GM19351 (cell line): ENCODE measurements at regions not wholly inside any gene's neighbourhood (a gene's known extent, or its start where the extent isn't known, plus 50 kb on each side); places are given as distances from the start of the nearest gene placed in this dataset.

ENCODE experiments used
- ATAC-seq: cut with Tn5 transposase; IDR thresholded peaks from one replicate; pipeline ENCODE4 v1.9.1; 2021; ENCODE audit warnings: mild to moderate bottlenecking, moderate library complexity; ENCODE audit not compliant: unreplicated experiment

- no peak for ATAC-seq
Measured at GRCh38 chr2:30367232-30368070, 79.6 kb upstream of the LCLAT1 start.

GRCh38 chr2:30368258-30368657, 78.8 kb upstream of the LCLAT1 start:
- no peak for ATAC-seq

DNA sequence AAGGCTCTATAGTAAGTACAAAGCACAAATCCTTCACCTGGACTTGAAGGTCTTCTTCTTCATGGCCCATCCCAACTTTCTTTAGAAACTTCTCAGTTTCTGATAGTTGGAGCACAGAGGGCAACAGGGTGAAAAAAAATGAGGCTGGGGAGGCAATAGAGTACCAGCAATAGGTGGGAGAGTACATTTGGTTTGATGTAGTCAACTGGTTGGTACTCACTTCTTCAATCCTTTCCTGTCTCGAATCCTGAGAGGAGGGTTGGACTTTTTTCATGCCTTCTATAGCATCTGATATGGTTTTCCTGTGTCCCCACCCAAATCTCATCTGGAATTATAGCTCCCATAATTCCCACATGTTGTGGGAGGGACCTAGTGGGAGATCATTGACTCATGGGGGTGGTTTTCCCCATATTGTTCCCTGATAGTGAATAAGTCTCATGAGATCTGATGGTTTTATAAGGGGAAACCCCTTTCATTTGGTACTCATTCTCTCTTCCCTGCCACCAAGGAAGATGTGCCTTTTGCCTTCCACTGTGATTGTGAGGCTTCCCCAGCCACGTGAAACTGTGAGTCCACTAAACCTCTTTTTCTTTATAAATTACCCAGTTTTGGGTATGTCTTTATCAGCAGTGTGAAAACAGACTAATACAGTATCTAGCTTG, 75.9 kb upstream of the LCLAT1 start:
- ATAC-seq, result no peak

DNA sequence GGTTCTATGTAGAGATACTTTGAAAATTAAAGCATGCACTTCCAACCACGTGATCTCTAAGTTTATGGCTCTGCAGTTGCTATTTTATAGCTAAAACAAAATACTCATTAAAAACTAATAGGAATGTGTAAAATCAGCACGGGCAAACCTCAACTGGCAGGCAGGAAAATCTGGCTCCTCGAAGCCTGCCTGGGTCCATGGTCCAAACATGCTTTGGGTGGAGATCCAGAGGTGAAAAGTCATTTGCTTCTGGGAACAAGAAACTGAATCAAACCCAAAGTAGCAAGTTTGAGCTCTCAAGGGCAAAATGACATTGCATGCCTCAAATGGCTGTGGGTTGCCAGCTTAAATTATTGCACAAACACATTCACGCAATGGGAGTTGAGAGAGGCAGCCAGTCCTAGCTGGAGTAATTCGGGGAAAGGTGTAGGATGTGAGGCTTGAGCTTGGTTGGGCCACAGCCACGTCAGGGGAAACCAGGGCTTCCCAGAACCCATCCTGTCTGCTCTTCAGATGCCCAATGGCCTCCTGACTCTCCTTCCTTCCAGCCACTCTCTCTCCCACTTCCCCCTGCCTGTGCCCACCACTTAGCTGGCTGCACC, 75.2 kb upstream of the LCLAT1 start:
- ATAC-seq, result no peak

- ATAC-seq, result no peak
Measured at GRCh38 chr2:30372826-30373225, 74.2 kb upstream of the LCLAT1 start.

DNA sequence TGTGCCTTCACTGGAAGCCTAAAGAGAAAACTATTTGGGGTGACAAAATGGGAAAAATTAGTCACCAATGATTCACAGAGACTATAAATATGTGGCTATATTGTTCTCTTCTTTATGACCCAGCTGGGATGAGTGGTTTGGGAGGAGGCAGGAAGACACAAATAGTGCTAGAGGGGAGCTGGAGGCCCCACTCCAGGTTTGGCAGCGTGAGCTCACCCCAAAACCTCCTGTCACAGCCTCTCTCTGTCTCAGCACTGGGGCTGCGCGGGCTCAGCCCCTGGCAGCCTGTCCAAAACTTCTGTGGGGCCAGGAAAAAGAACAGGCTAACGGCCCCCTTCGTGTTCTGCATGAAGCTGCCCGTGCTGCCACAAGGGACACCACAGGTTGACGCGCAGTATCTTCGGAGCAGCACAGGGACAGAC, 73.2 kb upstream of the LCLAT1 start:
- no peak for ATAC-seq

- no peak for ATAC-seq
Measured at GRCh38 chr2:30374380-30374779, 72.7 kb upstream of the LCLAT1 start.

DNA sequence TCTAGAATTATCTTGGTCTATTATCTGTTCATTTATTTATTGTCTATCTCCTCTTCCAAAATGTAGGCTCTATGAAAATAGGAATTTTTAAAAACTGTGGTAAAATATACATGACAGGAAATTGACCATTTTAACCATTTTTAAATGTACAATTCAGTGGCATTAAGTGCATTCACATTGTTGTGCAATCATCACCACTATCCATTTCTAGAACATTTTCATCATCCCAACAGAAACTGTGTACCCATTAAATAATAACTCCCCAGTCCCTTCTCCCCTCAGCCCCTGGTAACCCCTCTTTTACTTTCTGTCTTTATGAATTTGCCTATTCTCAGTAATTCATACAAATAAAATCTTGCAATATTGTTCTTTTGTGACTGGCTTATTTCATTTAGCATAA, 71.1 kb upstream of the LCLAT1 start:
- ATAC-seq, result no peak

DNA sequence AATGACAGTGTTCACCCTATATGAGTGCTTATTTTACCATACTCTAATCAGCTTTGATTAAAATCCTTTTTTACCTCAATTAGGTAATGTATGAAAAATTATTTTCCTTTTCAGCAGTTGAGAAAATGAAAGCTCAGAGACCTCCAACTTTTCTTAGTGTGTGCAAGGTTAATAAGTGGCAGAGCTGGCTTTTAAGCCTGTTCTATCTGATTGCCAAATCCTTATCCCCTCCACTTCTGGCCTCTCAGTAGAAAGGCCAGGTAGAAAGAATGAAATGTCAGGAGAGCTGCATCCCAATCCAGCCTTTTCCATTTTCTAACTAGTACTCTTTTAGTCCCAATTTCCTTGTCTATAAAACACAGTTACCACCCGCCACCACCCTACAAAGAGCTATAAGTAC, 67.6 kb upstream of the LCLAT1 start:
- no peak for ATAC-seq

GRCh38 chr2:30380824-30381223, 66.2 kb upstream of the LCLAT1 start:
- no peak for ATAC-seq

GRCh38 chr2:30382162-30382783, 64.8 kb upstream of the LCLAT1 start:
- ATAC-seq, result no peak

GRCh38 chr2:30382995-30383394, 64.1 kb upstream of the LCLAT1 start:
- no peak for ATAC-seq

- ATAC-seq, result no peak
Measured at GRCh38 chr2:30385327-30385726, 61.7 kb upstream of the LCLAT1 start.

GRCh38 chr2:30392097-30392496, 54.9 kb upstream of the LCLAT1 start:
- ATAC-seq, result no peak

DNA sequence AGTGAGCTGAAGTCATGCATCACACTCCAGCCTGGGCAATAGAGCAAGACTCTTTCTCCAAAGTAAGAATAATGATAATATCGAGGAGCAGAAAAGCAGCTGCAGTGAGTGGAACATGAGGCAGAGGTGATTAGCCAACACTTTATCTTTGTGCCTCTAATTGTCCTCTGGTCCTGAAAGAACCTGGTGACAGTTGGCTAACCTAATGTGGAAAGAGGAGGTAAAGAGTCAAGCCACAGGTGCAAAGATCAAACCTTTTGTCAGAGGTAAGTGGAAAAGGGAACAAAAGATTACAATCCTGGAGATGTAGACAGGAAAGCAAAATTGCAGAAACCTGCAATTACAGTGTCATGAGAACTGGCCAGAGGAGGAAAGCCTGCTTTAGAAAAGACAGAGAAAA, 53.5 kb upstream of the LCLAT1 start:
- no peak for ATAC-seq

GRCh38 chr2:30394096-30394495, 53.0 kb upstream of the LCLAT1 start:
- no peak for ATAC-seq

GRCh38 chr2:30396436-30397232, 50.4 kb upstream of the LCLAT1 start:
- no peak for ATAC-seq
